Tibial artery (tissue), 4 donors: ENCODE measurements at regions not wholly inside any gene's neighbourhood (a gene's known extent, or its start where the extent isn't known, plus 50 kb on each side); places are given as distances from the start of the nearest gene placed in this dataset.
"Not testable (repeated sequence)": the region's sequence is repeated elsewhere in the genome, so short reads cannot be mapped to it uniquely, and the experiment has no call there.

Experiments
- DNase-seq, 2 donors: peaks; one replicate each; pipeline ENCODE4 v3.0.0-alpha.2; 2019
- H3K27ac ChIP-seq, 2 donors: fragments of 200-600 bp; sonication (generic) in 1 of 2; 1 replicate in 1 of 2; 2 replicates in 1 of 2; pipeline ENCODE4 v1.5.1; 2018 to 2019; ENCODE audit warnings: mild to moderate bottlenecking in 1 of 2
- H3K27me3 ChIP-seq, 2 donors: fragments of 200-600 bp; sonication (generic) in 1 of 2; one replicate each; pipeline versions ENCODE4 v1.5.1 to v1.6.0; 2016 to 2019
- H3K36me3 ChIP-seq, 3 donors: fragments of 200-600 bp; sonication (generic) in 2 of 3; one replicate each; pipeline ENCODE4 v1.5.1; 2016 to 2019; ENCODE audit warnings: mild to moderate bottlenecking in 2 of 3
- H3K4me1 ChIP-seq, 4 donors: fragments of 200-600 bp; sonication (generic) in 2 of 4; 1 replicate in 3 of 4; 2 replicates in 1 of 4; pipeline ENCODE4 v1.5.1; 2016 to 2019
- H3K4me3 ChIP-seq, 2 donors: fragments of 200-600 bp; sonication (generic) in 1 of 2; 1 replicate in 1 of 2; 2 replicates in 1 of 2; pipeline ENCODE4 v1.5.1; 2018 to 2019; ENCODE audit warnings: mild to moderate bottlenecking in 2 of 2
- H3K9me3 ChIP-seq, 3 donors: fragments of 200-600 bp; sonication (generic) in 1 of 3; one replicate each; pipeline ENCODE4 v1.5.1; 2016 to 2019
- intact Hi-C: fragments of 100-400 bp; cut with DNase I; formaldehyde crosslinking; loops from one replicate; pipeline ENCODE4 v1.15.0; 2023; ENCODE audit warnings: low total_unique reads

GRCh38 chr16:32152434-32152833, 100.7 kb upstream of the TP53TG3D start:
- H3K4me3 ChIP-seq, intact Hi-C loops, H3K27ac ChIP-seq, H3K27me3 ChIP-seq, H3K36me3 ChIP-seq, H3K4me1 ChIP-seq, H3K9me3 ChIP-seq, DNase-seq: not testable (repeated sequence)

DNA sequence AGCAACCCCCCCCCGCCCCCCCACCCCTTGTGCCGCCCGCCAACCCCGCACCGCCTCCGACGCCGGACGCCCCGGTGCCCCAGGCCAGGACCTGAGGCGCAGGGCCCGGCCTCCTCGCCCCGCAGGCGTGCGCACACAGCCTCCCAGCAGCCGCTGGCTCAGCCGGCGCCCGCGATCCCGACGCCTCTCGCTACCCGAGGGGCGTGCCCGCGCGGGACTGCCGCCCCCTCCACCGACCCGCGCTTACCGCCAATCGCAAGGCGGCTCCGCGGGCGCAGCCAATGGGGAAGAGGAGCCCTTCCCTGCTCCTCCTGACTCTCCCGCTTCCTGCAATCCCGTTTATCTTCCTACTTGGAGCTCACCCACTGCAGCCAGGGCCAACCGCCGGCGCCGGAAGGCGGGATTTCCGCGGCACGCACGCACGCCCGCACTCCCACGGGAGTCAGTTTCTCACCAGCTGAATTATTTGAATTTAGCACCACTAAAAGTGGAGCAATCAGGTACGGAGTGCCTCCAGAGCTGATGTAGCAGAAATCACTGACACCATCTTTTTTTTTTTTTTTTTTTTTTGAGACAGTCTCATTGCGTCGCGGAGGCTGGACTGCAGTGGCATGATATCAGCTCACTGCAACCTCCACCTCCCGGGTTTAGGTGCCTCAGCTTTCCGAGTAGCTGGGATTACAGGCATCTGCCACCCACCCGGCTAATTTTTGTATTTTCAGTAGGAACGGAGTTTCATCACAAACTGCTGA, 65.0 kb upstream of the TP53TG3D start:
- H3K4me1 ChIP-seq, DNase-seq, intact Hi-C loops, H3K27me3 ChIP-seq, H3K27ac ChIP-seq, H3K4me3 ChIP-seq, H3K36me3 ChIP-seq, H3K9me3 ChIP-seq: not testable (repeated sequence)

DNA sequence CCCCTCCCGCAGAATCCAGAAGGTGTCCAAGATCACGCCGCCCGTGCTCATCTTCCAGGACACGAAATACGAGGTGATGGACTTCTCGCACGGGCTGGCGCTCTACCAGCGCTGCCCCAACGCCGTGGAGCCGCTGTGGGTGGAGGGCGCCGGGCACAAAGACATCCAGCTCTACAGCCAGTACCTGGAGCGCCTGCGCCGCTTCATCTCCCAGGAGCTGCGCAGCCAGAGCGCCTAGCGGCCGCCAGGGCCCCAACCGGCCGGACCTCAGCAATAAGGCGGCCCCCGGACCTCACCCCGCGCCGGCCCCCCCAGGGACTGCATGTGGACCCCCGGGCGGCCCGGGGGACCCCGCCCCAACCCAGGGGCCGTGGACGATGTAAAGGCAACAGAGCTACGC, 50.5 kb upstream of the TP53TG3D start:
- H3K27ac ChIP-seq = not testable (repeated sequence)

More for the DNA sequence above, 50.5 kb upstream of the TP53TG3D start:
- H3K27me3 ChIP-seq, H3K4me1 ChIP-seq, intact Hi-C loops, H3K9me3 ChIP-seq, H3K4me3 ChIP-seq, DNase-seq, H3K36me3 ChIP-seq: not testable (repeated sequence)
